GM12878 (cell line): ENCODE measurements at regions not wholly inside any gene's neighbourhood (a gene's known extent, or its start where the extent isn't known, plus 50 kb on each side); places are given as distances from the start of the nearest gene placed in this dataset.

ENCODE experiments used
- ATAC-seq: fragments of 200-7000 bp; cut with Tn5 transposase; 3 replicates; pipeline ENCODE4 v1.9.1; 2020; ENCODE audit warnings: mild to moderate bottlenecking, moderate library complexity
- BruUV-seq: library from RNA; stranded (reverse); fragments of 400-500 nt; replicated peaks from 2 replicates; lab custom pipeline; 2021; lab: Mats Ljungman, UMichigan
- CTCF ChIA-PET: fragments of 300-600 bp; sonication (Branson Sonifier 250); formaldehyde crosslinking; extraction: SDS; loops from one replicate; lab custom pipeline; 2021; ENCODE audit warnings: inconsistent platforms; lab: Yijun Ruan, JAX
- POLR2A ChIA-PET: fragments of 350-600 bp; formaldehyde crosslinking; extraction: SDS; loops from one replicate; lab custom pipeline; 2021; ENCODE audit warnings: inconsistent platforms; lab: Charles Lee
- RAD21 ChIA-PET: fragments of 300-600 bp; sonication (Branson Sonifier 250); formaldehyde crosslinking; loops from one replicate; lab custom pipeline; 2023; ENCODE audit warnings: antibody characterized with exemption; ENCODE audit not compliant: unreplicated experiment; lab: Charles Lee
- SMC1A ChIA-PET: fragments of 300-600 bp; sonication (Branson Sonifier 250); formaldehyde crosslinking; loops from one replicate; lab custom pipeline; 2023; ENCODE audit not compliant: unreplicated experiment, uncharacterized antibody; lab: Charles Lee
- DNase-seq: peaks from one replicate; pipeline ENCODE4 v3.0.0-alpha.2; 2011; ENCODE audit warnings: low read depth, low spot score
- FAIRE-seq: peaks from 3 replicates; lab custom pipeline; 2011; peaks lifted over from hg19 to GRCh38; lab: Jason Lieb, UNC
- H2AFZ ChIP-seq: 2 replicates; pipeline ENCODE4 v1.6.0; 2011; ENCODE audit warnings: low read depth, low read length, control low read depth; ENCODE audit not compliant: control insufficient read depth
- H3K27ac ChIP-seq: 2 replicates; pipeline ENCODE4 v1.5.1; 2011; ENCODE audit warnings: control low read depth; ENCODE audit not compliant: control insufficient read depth, insufficient read depth
- H3K27me3 ChIP-seq, 2 experiments: replicated peaks in 1 of 2; 2 replicates each; pipeline versions ENCODE4 v1.6.0 to v1.6.1; 2011; ENCODE audit warnings: low read length in 1 of 2; ENCODE audit not compliant: control insufficient read depth in 2 of 2, insufficient read depth in 2 of 2
- H3K36me3 ChIP-seq, 2 experiments: 2 replicates each; pipeline ENCODE4 v1.5.1; 2011; ENCODE audit warnings: low read length in 1 of 2; ENCODE audit not compliant: control insufficient read depth in 2 of 2, insufficient read depth in 2 of 2
- H3K4me1 ChIP-seq: 2 replicates; pipeline ENCODE4 v1.6.1; 2011; ENCODE audit warnings: mild to moderate bottlenecking, low read length, moderate library complexity, mixed read lengths; ENCODE audit not compliant: control insufficient read depth, insufficient read depth
- H3K4me2 ChIP-seq: 2 replicates; pipeline ENCODE4 v1.6.0; 2011; ENCODE audit warnings: control low read depth; ENCODE audit not compliant: control insufficient read depth, insufficient read depth
- H3K4me3 ChIP-seq: fragments of 200-600 bp; sonication (generic); 2 replicates; pipeline ENCODE4 v1.5.1; 2016
- H3K79me2 ChIP-seq: 2 replicates; pipeline ENCODE4 v1.6.0; 2011; ENCODE audit warnings: low read length; ENCODE audit not compliant: control insufficient read depth, insufficient read depth
- H3K9ac ChIP-seq: 2 replicates; pipeline ENCODE4 v1.8.0; 2011; ENCODE audit warnings: low read length, control low read depth, mixed read lengths; ENCODE audit not compliant: control insufficient read depth, insufficient read depth
- H3K9me3 ChIP-seq: replicated peaks from 3 replicates; pipeline ENCODE4 v1.5.1; 2011; ENCODE audit warnings: mild to moderate bottlenecking, low read length; ENCODE audit not compliant: control insufficient read depth, insufficient read depth
- H4K20me1 ChIP-seq: 2 replicates; pipeline ENCODE4 v1.6.0; 2011; ENCODE audit not compliant: control insufficient read depth, insufficient read depth
- ASH2L ChIP-seq: fragments of 300-600, 200-600 bp; sonication (generic); IDR thresholded peaks from 2 replicates; pipeline ENCODE4 v1.6.1; 2017; ENCODE audit warnings: low read depth, mild to moderate bottlenecking, borderline replicate concordance
- BCL11A ChIP-seq: IDR thresholded peaks from 2 replicates; pipeline ENCODE4 v1.6.1; 2011; ENCODE audit warnings: low read depth, low read length
- HSF1 ChIP-seq: fragments of 150-350 bp; IDR thresholded peaks from 2 replicates; pipeline ENCODE4 v1.6.1; 2014; ENCODE audit warnings: mild to moderate bottlenecking, low read depth, low read length
- MEF2B ChIP-seq: fragments of 450-650 bp; IDR thresholded peaks from 2 replicates; pipeline ENCODE4 v1.6.1; 2018; ENCODE audit warnings: mild to moderate bottlenecking, moderate library complexity; ENCODE audit not compliant: partially characterized antibody, poor library complexity, severe bottlenecking
- NFYA ChIP-seq: IDR thresholded peaks from 2 replicates; pipeline ENCODE4 v1.6.1; 2011; ENCODE audit warnings: low read depth, mild to moderate bottlenecking, low read length, improper control_type of control experiment, borderline replicate concordance
- NR2C1 ChIP-seq: fragments of 450-650 bp; IDR thresholded peaks from 2 replicates; pipeline ENCODE4 v1.6.1; 2017; ENCODE audit warnings: antibody characterized with exemption, mild to moderate bottlenecking, moderate library complexity
- NR2F1 ChIP-seq: fragments of 450-650 bp; conservative IDR thresholded peaks from 2 replicates; pipeline ENCODE4 v1.6.1; 2017; ENCODE audit warnings: mild to moderate bottlenecking
- PAX8 ChIP-seq: fragments of 450-650 bp; IDR thresholded peaks from 2 replicates; pipeline ENCODE4 v1.6.1; 2017; ENCODE audit warnings: mild to moderate bottlenecking, moderate library complexity
- TCF7 ChIP-seq: IDR thresholded peaks from 2 replicates; pipeline ENCODE4 v1.6.1; 2014; ENCODE audit warnings: antibody characterized with exemption, borderline replicate concordance
- ZNF217 ChIP-seq: fragments of 450-650 bp; IDR thresholded peaks from 2 replicates; pipeline ENCODE4 v1.6.1; 2017; ENCODE audit warnings: antibody characterized with exemption, mild to moderate bottlenecking
- ZNF687 ChIP-seq: fragments of 450-650 bp; IDR thresholded peaks from 2 replicates; pipeline ENCODE4 v1.6.1; 2017; ENCODE audit warnings: mild to moderate bottlenecking, moderate library complexity
- WGBS: methylation state at CpG from one replicate; pipeline ENCODE4 v1.1.6; 2016; ENCODE audit warnings: low lambda C conversion rate; ENCODE audit not compliant: insufficient replicate concordance, insufficient coverage; ENCODE audit errors: missing lambda C conversion rate; 5-methylcytosine and 5-hydroxymethylcytosine counted together
- in situ Hi-C: fragments of 300-500 bp; cut with MboI; formaldehyde crosslinking; loops from 9 replicates; pipeline ENCODE4 v1.14.3; 2018; ENCODE audit warnings: mixed read lengths
- intact Hi-C: fragments of 100-400 bp; cut with micrococcal nuclease; formaldehyde crosslinking; loops from one replicate; pipeline ENCODE4 v1.14.2; 2022; ENCODE audit not compliant: unreplicated experiment

- no peak for FAIRE-seq
- H3K4me2 ChIP-seq, result no peak overlapping the region
- H3K4me1 ChIP-seq, result no peaks in the 10 kb centered on the region
- ChIA-PET POLR2A (no interaction called here), SMC1A (no interaction called here), CTCF (no interaction called here), RAD21 (no interaction called here)
- no peak overlapping the region for H3K27ac ChIP-seq
- H3K27me3 ChIP-seq, result no peaks in the 10 kb centered on the region
- WGBS, result 24% methylated on average over 3 of the region's 3 CpGs
- intact Hi-C loops, result no loop called here
- H3K9me3 ChIP-seq, result no peaks in the 10 kb centered on the region
- H3K9ac ChIP-seq, result no peak overlapping the region
- H3K4me3 ChIP-seq, result no peak overlapping the region
- TF ChIP-seq NFYA (no peak), ZNF217 (no peak), NR2C1 (no peak), BCL11A (no peak)
- BruUV-seq, result no TSS peak
- in situ Hi-C loops, result no loop called here
- no peak for DNase-seq
- no peak for ATAC-seq
- H4K20me1 ChIP-seq, result no peaks in the 10 kb centered on the region
- no peaks in the 10 kb centered on the region for H3K36me3 ChIP-seq
- H2AFZ ChIP-seq, result no peak overlapping the region
- H3K79me2 ChIP-seq, result no peaks in the 10 kb centered on the region
Measured at GRCh38 chrX:81708487-81708886, 506.6 kb downstream of the SH3BGRL start.

- H3K9me3 ChIP-seq, result peaks cover 2% of the 10 kb centered on the region; the same call in 1 of the 3 replicates
- POLR2A ChIA-PET, result no interaction called here
- WGBS, result 20% methylated on average over 2 of the region's 2 CpGs
- H3K27ac ChIP-seq, result no peak overlapping the region
- H4K20me1 ChIP-seq, result no peaks in the 10 kb centered on the region
- SMC1A ChIA-PET, result no interaction called here
- no peaks in the 10 kb centered on the region for H3K27me3 ChIP-seq
- no peaks in the 10 kb centered on the region for H3K4me1 ChIP-seq
- in situ Hi-C loops, result no loop called here
- no peaks in the 10 kb centered on the region for H3K36me3 ChIP-seq
- intact Hi-C loops, result no loop called here
- no peak overlapping the region for H3K4me3 ChIP-seq
- no peak overlapping the region for H2AFZ ChIP-seq
- no TSS peak for BruUV-seq
- RAD21 ChIA-PET, result no interaction called here
- no peak for ATAC-seq
- no peak overlapping the region for H3K4me2 ChIP-seq
- no peak for FAIRE-seq
- no peak for DNase-seq
- H3K79me2 ChIP-seq, result no peaks in the 10 kb centered on the region
- no peak overlapping the region for H3K9ac ChIP-seq
- CTCF ChIA-PET, result no interaction called here
- TF ChIP-seq PAX8 (no peak), TCF7 (no peak), ZNF687 (no peak), HSF1 (no peak), ASH2L (no peak), NR2F1 (no peak), MEF2B (no peak)
Measured at GRCh38 chrX:81728622-81729021, 526.7 kb downstream of the SH3BGRL start.
